K562 (cell line): ENCODE measurements at regions not wholly inside any gene's neighbourhood (a gene's known extent, or its start where the extent isn't known, plus 50 kb on each side); places are given as distances from the start of the nearest gene placed in this dataset.

Experiments
- ARID2 ChIP-seq: fragments of 450-650 bp; IDR thresholded peaks from 2 replicates; pipeline ENCODE4 v1.6.1; 2017; ENCODE audit warnings: antibody characterized with exemption, mild to moderate bottlenecking
- E2F4 ChIP-seq: sonication (generic); formaldehyde crosslinking; IDR thresholded peaks from 2 replicates; pipeline ENCODE4 v1.8.0; 2022; ENCODE audit warnings: mild to moderate bottlenecking, low read depth, missing genetic modification reagents
- ESRRA ChIP-seq: fragments of 450-650 bp; IDR thresholded peaks from 2 replicates; pipeline ENCODE4 v1.6.1; 2014; ENCODE audit warnings: low read depth, mild to moderate bottlenecking, moderate library complexity, borderline replicate concordance
- HDAC1 ChIP-seq, 2 experiments: fragments of 450-650 bp; IDR thresholded peaks; 2 replicates each; pipeline ENCODE4 v1.6.1; 2016 to 2017; ENCODE audit warnings: inconsistent platforms in 1 of 2, mild to moderate bottlenecking in 1 of 2, moderate library complexity in 1 of 2
- HES1 ChIP-seq: fragments of 450-650 bp; IDR thresholded peaks from 2 replicates; pipeline ENCODE4 v1.6.1; 2016; ENCODE audit warnings: low read depth, mild to moderate bottlenecking, moderate library complexity
- HNRNPL ChIP-seq: fragments of 200-400 bp; formaldehyde crosslinking; IDR thresholded peaks from 2 replicates; pipeline ENCODE4 v1.6.1; 2017; ENCODE audit warnings: low read depth, mild to moderate bottlenecking, low read length
- HOMEZ ChIP-seq: fragments of 250-450 bp; sonication (Bioruptor Pico); IDR thresholded peaks from 2 replicates; pipeline ENCODE4 v1.4.0; 2020; ENCODE audit warnings: mild to moderate bottlenecking, moderate library complexity
- HOXB6 ChIP-seq: fragments of 250-450 bp; sonication (Bioruptor Pico); IDR thresholded peaks from 2 replicates; pipeline ENCODE4 v1.5.1; 2022; ENCODE audit warnings: mild to moderate bottlenecking, borderline replicate concordance
- MLX ChIP-seq, 2 experiments: fragments of 450-650 bp in 1 of 2; sonication (generic) in 1 of 2; formaldehyde crosslinking; conservative IDR thresholded peaks; 2 replicates each; pipeline versions ENCODE4 v1.4.0 to v1.8.1; 2020 to 2022; ENCODE audit warnings: mild to moderate bottlenecking in 1 of 2, missing genetic modification reagents in 1 of 2
- MYC ChIP-seq, 2 experiments: fragments of 250-450 bp in 1 of 2; sonication (Bioruptor Pico) in 1 of 2; IDR thresholded peaks; 2 replicates each; pipeline versions ENCODE4 v1.5.1 to v1.6.1; 2012 to 2021; ENCODE audit warnings: low read depth in 2 of 2, borderline replicate concordance in 1 of 2, improper control_type of control experiment in 1 of 2, low read length in 1 of 2, mild to moderate bottlenecking in 1 of 2, moderate library complexity in 1 of 2
- NELFE ChIP-seq: IDR thresholded peaks from 2 replicates; pipeline ENCODE4 v1.6.1; 2011; ENCODE audit warnings: mild to moderate bottlenecking; ENCODE audit not compliant: insufficient read depth, insufficient read length
- PRPF4 ChIP-seq: fragments of 200-400 bp; formaldehyde crosslinking; IDR thresholded peaks from one replicate; pipeline ENCODE4 v1.6.1; 2017; ENCODE audit warnings: low read length, low read depth, mild to moderate bottlenecking; ENCODE audit not compliant: insufficient read depth, poor library complexity, severe bottlenecking
- RAD21 ChIP-seq, 2 experiments: fragments of 250-450 bp in 1 of 2; fragments of 450-650 bp in 1 of 2; sonication (Bioruptor Pico) in 1 of 2; formaldehyde crosslinking in 1 of 2; IDR thresholded peaks in 1 of 2; conservative IDR thresholded peaks in 1 of 2; 2 replicates each; pipeline versions ENCODE4 v1.4.0 to v1.8.0; 2020 to 2022; ENCODE audit warnings: mild to moderate bottlenecking in 2 of 2, moderate library complexity in 1 of 2
- SMARCA4 ChIP-seq: fragments of 450-650 bp; IDR thresholded peaks from 2 replicates; pipeline ENCODE4 v1.6.1; 2016
- SMARCB1 ChIP-seq: IDR thresholded peaks from 2 replicates; pipeline ENCODE4 v1.6.1; 2011; ENCODE audit warnings: improper control_type of control experiment, low read depth; ENCODE audit not compliant: insufficient read length
- THRB ChIP-seq: fragments of 450-650 bp; formaldehyde crosslinking; conservative IDR thresholded peaks from 2 replicates; pipeline ENCODE4 v1.4.0; 2022; ENCODE audit warnings: mild to moderate bottlenecking, missing genetic modification characterization
- TOE1 ChIP-seq, 2 experiments: fragments of 450-650 bp in 1 of 2; sonication (generic) in 1 of 2; formaldehyde crosslinking in 1 of 2; IDR thresholded peaks; 2 replicates each; pipeline versions ENCODE4 v1.7.1 to v1.8.0; 2016 to 2022; ENCODE audit warnings: borderline replicate concordance in 2 of 2, mild to moderate bottlenecking in 2 of 2, antibody characterized with exemption in 1 of 2, inconsistent platforms in 1 of 2, low read depth in 1 of 2, missing genetic modification reagents in 1 of 2, moderate library complexity in 1 of 2
- ZNF217 ChIP-seq: sonication (generic); formaldehyde crosslinking; IDR thresholded peaks from 2 replicates; pipeline ENCODE4 v1.8.0; 2022; ENCODE audit warnings: mild to moderate bottlenecking, missing genetic modification reagents
- ZNF24 ChIP-seq: fragments of 450-650 bp; IDR thresholded peaks from 2 replicates; pipeline ENCODE4 v1.6.1; 2016
- ZNF511 ChIP-seq: sonication (generic); formaldehyde crosslinking; IDR thresholded peaks from 2 replicates; pipeline ENCODE4 v1.8.0; 2022; ENCODE audit warnings: mild to moderate bottlenecking, missing genetic modification reagents

GRCh38 chr6:44655412-44656342, 268.2 kb downstream of the CDC5L start (continued):
- TF ChIP-seq MYC (IDR thresholded peaks at IDR 0.05; ENCODE audit: low read depth, low read length) (no peak), MYC (CRISPR knock-in tag; IDR thresholded peaks at IDR 0.05; ENCODE audit: borderline replicate concordance, low read depth) (no peak), HNRNPL (no peak), RAD21 (CRISPR knock-in tag; conservative IDR thresholded peaks at IDR 0.05 in 1 of 2, IDR thresholded peaks at IDR 0.05 in 1 of 2) (peak; percentile 97 to 98), HOMEZ (CRISPR knock-in tag) (no peak), SMARCB1 (no peak), E2F4 (CRISPR knock-in tag) (no peak), ZNF24 (no peak), PRPF4 (no peak), THRB (CRISPR knock-in tag) (no peak), SMARCA4 (no peak), MLX (CRISPR knock-in tag; conservative IDR thresholded peaks at IDR 0.05) (no peak), ARID2 (peak; percentile 66), HOXB6 (CRISPR knock-in tag) (no peak), HES1 (no peak), ZNF511 (CRISPR knock-in tag) (no peak), TOE1 (IDR thresholded peaks at IDR 0.05; ENCODE audit: borderline replicate concordance) (peak; percentile 27; the same call in 1 of the 2 replicates), TOE1 (CRISPR knock-in tag; IDR thresholded peaks at IDR 0.05; ENCODE audit: borderline replicate concordance, low read depth) (no peak), HDAC1 (IDR thresholded peaks at IDR 0.05) (no peak), ESRRA (no peak), ZNF217 (CRISPR knock-in tag) (no peak), NELFE (no peak)
